Fibroblast of the aortic adventitia (primary cell): ENCODE measurements at regions not wholly inside any gene's neighbourhood (a gene's known extent, or its start where the extent isn't known, plus 50 kb on each side); places are given as distances from the start of the nearest gene placed in this dataset.

Experiments used
- DNase-seq: peaks from one replicate; pipeline ENCODE4 v3.0.0-alpha.2; 2010; ENCODE audit warnings: low read depth
- H3K4me3 ChIP-seq: 2 replicates; pipeline ENCODE4 v1.5.1; 2011; ENCODE audit warnings: low read depth, mild to moderate bottlenecking, control low read depth, low read length, moderate library complexity
- TF ChIP-seq, protein P1 (sequence below): IDR thresholded peaks from 2 replicates; pipeline ENCODE4 v1.5.1; 2011; ENCODE audit warnings: mild to moderate bottlenecking, low read length, control low read depth, inconsistent platforms; ENCODE audit not compliant: insufficient read depth

- no peak overlapping the region for H3K4me3 ChIP-seq
- no peak for DNase-seq
- TF ChIP-seq, protein P1, sequence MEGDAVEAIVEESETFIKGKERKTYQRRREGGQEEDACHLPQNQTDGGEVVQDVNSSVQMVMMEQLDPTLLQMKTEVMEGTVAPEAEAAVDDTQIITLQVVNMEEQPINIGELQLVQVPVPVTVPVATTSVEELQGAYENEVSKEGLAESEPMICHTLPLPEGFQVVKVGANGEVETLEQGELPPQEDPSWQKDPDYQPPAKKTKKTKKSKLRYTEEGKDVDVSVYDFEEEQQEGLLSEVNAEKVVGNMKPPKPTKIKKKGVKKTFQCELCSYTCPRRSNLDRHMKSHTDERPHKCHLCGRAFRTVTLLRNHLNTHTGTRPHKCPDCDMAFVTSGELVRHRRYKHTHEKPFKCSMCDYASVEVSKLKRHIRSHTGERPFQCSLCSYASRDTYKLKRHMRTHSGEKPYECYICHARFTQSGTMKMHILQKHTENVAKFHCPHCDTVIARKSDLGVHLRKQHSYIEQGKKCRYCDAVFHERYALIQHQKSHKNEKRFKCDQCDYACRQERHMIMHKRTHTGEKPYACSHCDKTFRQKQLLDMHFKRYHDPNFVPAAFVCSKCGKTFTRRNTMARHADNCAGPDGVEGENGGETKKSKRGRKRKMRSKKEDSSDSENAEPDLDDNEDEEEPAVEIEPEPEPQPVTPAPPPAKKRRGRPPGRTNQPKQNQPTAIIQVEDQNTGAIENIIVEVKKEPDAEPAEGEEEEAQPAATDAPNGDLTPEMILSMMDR = no peak
Observed at GRCh38 chr7:25970911-25971310, 181.1 kb upstream of the NFE2L3 start.

DNA sequence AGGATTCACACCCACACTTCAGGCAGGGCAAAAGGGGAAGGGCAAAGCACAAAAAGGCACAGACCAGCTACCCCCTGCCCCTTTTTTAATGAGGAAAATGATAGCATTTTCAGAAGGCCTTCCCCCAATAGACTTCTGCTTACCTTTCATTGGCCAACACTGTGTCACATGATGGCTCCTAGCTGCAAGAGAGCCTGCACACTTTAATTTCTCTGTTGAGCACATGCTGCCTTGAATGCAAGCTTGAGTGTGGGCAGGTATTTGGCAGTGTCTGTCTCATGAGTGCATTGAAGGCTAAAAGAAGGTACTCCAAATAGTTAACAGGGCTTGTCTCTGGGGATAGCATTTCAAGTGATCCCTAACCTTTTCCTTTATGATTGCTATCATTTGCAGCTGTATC is 175.4 kb upstream of the NFE2L3 start:
- DNase-seq = no peak
- TF ChIP-seq, protein P1 = no peak
- H3K4me3 ChIP-seq = no peak overlapping the region

DNA sequence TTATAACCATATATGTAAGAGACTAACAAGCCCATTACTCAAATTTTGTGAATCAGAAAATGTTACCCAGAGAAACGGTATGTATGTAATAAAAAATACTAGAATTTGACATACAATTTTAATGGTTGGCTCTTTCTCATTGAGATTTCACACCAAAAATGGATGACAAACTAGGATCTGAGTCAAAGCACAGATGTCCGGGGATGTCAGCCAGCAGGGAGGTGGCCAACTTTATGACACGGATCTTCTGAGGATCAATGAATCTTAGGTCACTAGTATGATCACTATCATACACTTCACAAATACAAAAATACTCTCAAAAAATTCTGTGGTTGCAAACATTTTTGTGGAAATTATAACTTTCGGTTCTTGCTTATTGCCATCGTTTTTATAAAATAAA is 173.5 kb upstream of the NFE2L3 start:
- TF ChIP-seq, protein P1 = no peak

DNA sequence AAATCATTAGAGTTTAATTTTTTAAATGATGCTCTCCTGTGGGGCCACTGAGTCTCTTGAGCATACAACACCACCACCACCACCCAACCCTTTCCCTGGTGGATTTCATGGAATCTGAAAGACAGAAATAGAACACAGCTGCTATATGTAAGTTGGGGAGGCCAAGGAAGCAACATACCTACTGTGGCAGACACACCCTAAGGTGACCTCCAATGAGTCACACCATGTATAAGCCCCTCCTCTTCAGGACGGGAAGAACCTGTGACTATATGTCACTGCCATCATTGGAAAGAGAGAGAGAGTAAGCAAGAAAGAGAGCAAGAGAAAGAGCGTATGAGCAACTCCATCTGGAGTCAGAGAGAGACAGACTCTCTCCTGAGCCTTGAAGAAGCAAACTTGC is 172.4 kb upstream of the NFE2L3 start:
- TF ChIP-seq, protein P1 = no peak
- H3K4me3 ChIP-seq = no peak overlapping the region
- no peak for DNase-seq

More for the DNA sequence above, 173.5 kb upstream of the NFE2L3 start:
- DNase-seq = no peak
- no peak overlapping the region for H3K4me3 ChIP-seq

DNA sequence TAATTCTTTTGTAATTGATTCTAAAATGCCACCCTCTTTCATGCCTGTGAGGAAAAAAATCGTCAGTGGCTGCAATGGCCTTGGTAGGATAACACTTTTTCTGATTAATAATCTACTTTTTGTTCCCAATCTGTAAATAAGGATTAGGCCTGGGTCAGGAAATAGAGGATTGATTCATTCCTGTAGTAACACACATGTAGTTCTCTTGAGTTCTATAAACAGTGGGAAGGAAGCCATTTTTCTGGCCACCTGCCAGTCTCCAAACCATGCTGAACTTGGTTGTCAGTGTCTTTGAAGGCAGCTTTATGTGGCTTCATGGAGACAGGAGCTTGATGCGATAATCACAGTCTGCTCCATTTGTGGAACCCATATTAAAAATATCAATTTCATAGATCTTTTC is 169.3 kb upstream of the NFE2L3 start:
- TF ChIP-seq, protein P1 = no peak
- no peak overlapping the region for H3K4me3 ChIP-seq
- no peak for DNase-seq

- H3K4me3 ChIP-seq = no peak overlapping the region
- no peak for DNase-seq
- TF ChIP-seq, protein P1 = no peak
Observed at GRCh38 chr7:25985196-25985595, 166.8 kb upstream of the NFE2L3 start.

- TF ChIP-seq, protein P1 = no peak
- DNase-seq = no peak
- H3K4me3 ChIP-seq = no peak overlapping the region
Observed at GRCh38 chr7:25988640-25989039, 163.4 kb upstream of the NFE2L3 start.
